ENCODE measurements at regions not wholly inside any gene's neighbourhood (a gene's known extent, or its start where the extent isn't known, plus 50 kb on each side); places are given as distances from the start of the nearest gene placed in this dataset.

GRCh38 chr1:59022199-59022598 is 238.4 kb upstream of the JUN start:
- H3K27ac ChIP-seq (ENCODE audit: low read depth, low read length), result no peak overlapping the region
- H3K4me1 ChIP-seq (ENCODE audit: control insufficient read depth, insufficient read depth, low read length), result no peaks in the 10 kb centered on the region
- WGBS (ENCODE audit: insufficient coverage), result 82% methylated on average over 2 of the region's 3 CpGs
- no peaks in the 10 kb centered on the region for H3K27me3 ChIP-seq (ENCODE audit: control insufficient read depth, insufficient read depth, low read length)
- no peak for DNase-seq (ENCODE audit: low read depth in 4 of 6, low spot score in 6 of 6)
- H3K9me3 ChIP-seq (ENCODE audit: control insufficient read depth, insufficient read depth, low read length), result no peaks in the 10 kb centered on the region
- H3K4me3 ChIP-seq (ENCODE audit: low read depth, low read length), result no peak overlapping the region
- H3K36me3 ChIP-seq (ENCODE audit: control insufficient read depth, insufficient read depth, low read length), result no peaks in the 10 kb centered on the region

GRCh38 chr1:59022799-59023198 is 239.0 kb upstream of the JUN start:
- Histone ChIP-seq H3K36me3 (ENCODE audit: control insufficient read depth, insufficient read depth, low read length) (no peaks in the 10 kb centered on the region), H3K9me3 (ENCODE audit: control insufficient read depth, insufficient read depth, low read length) (no peaks in the 10 kb centered on the region), H3K4me1 (ENCODE audit: control insufficient read depth, insufficient read depth, low read length) (no peaks in the 10 kb centered on the region), H3K4me3 (ENCODE audit: low read depth, low read length) (no peak overlapping the region), H3K27me3 (ENCODE audit: control insufficient read depth, insufficient read depth, low read length) (no peaks in the 10 kb centered on the region), H3K27ac (ENCODE audit: low read depth, low read length) (no peak overlapping the region)
- no peak for DNase-seq (ENCODE audit: low read depth in 4 of 6, low spot score in 6 of 6)
- WGBS (ENCODE audit: insufficient coverage), result 100% methylated on average over 1 of the region's 3 CpGs

- Histone ChIP-seq H3K27ac (ENCODE audit: low read depth, low read length) (no peak overlapping the region), H3K4me3 (ENCODE audit: low read depth, low read length) (no peak overlapping the region), H3K36me3 (ENCODE audit: control insufficient read depth, insufficient read depth, low read length) (no peaks in the 10 kb centered on the region), H3K9me3 (ENCODE audit: control insufficient read depth, insufficient read depth, low read length) (no peaks in the 10 kb centered on the region), H3K4me1 (ENCODE audit: control insufficient read depth, insufficient read depth, low read length) (no peaks in the 10 kb centered on the region), H3K27me3 (ENCODE audit: control insufficient read depth, insufficient read depth, low read length) (no peaks in the 10 kb centered on the region)
- no CpG with 5 or more reads among the region's 2 CpGs for WGBS (ENCODE audit: insufficient coverage)
- no peak for DNase-seq (ENCODE audit: low read depth in 4 of 6, low spot score in 6 of 6)
Observed at GRCh38 chr1:59025201-59025600, 241.4 kb upstream of the JUN start.

GRCh38 chr1:59025898-59026426 is 242.1 kb upstream of the JUN start:
- Histone ChIP-seq H3K27ac (ENCODE audit: low read depth, low read length) (no peak overlapping the region), H3K4me3 (ENCODE audit: low read depth, low read length) (no peak overlapping the region), H3K9me3 (ENCODE audit: control insufficient read depth, insufficient read depth, low read length) (no peaks in the 10 kb centered on the region), H3K36me3 (ENCODE audit: control insufficient read depth, insufficient read depth, low read length) (no peaks in the 10 kb centered on the region), H3K27me3 (ENCODE audit: control insufficient read depth, insufficient read depth, low read length) (no peaks in the 10 kb centered on the region), H3K4me1 (ENCODE audit: control insufficient read depth, insufficient read depth, low read length) (no peaks in the 10 kb centered on the region)
- WGBS (ENCODE audit: insufficient coverage), result no CpG with 5 or more reads among the region's 4 CpGs
- DNase-seq (ENCODE audit: low read depth in 4 of 6, low spot score in 6 of 6), result no peak

GRCh38 chr1:59026472-59026948 is 242.7 kb upstream of the JUN start:
- 100% methylated on average over 2 of the region's 6 CpGs for WGBS (ENCODE audit: insufficient coverage)
- DNase-seq (ENCODE audit: low read depth in 4 of 6, low spot score in 6 of 6), result no peak
- Histone ChIP-seq H3K27me3 (ENCODE audit: control insufficient read depth, insufficient read depth, low read length) (no peaks in the 10 kb centered on the region), H3K9me3 (ENCODE audit: control insufficient read depth, insufficient read depth, low read length) (no peaks in the 10 kb centered on the region), H3K27ac (ENCODE audit: low read depth, low read length) (no peak overlapping the region), H3K4me3 (ENCODE audit: low read depth, low read length) (no peak overlapping the region), H3K36me3 (ENCODE audit: control insufficient read depth, insufficient read depth, low read length) (no peaks in the 10 kb centered on the region), H3K4me1 (ENCODE audit: control insufficient read depth, insufficient read depth, low read length) (no peaks in the 10 kb centered on the region)

- no CpG with 5 or more reads among the region's 2 CpGs for WGBS (ENCODE audit: insufficient coverage)
- H3K36me3 ChIP-seq (ENCODE audit: control insufficient read depth, insufficient read depth, low read length), result no peaks in the 10 kb centered on the region
- no peak for DNase-seq (ENCODE audit: low read depth in 4 of 6, low spot score in 6 of 6)
- no peak overlapping the region for H3K27ac ChIP-seq (ENCODE audit: low read depth, low read length)
- no peak overlapping the region for H3K4me3 ChIP-seq (ENCODE audit: low read depth, low read length)
- no peaks in the 10 kb centered on the region for H3K4me1 ChIP-seq (ENCODE audit: control insufficient read depth, insufficient read depth, low read length)
- no peaks in the 10 kb centered on the region for H3K27me3 ChIP-seq (ENCODE audit: control insufficient read depth, insufficient read depth, low read length)
- no peaks in the 10 kb centered on the region for H3K9me3 ChIP-seq (ENCODE audit: control insufficient read depth, insufficient read depth, low read length)
Observed at GRCh38 chr1:59027177-59027576, 243.3 kb upstream of the JUN start.

GRCh38 chr1:59028048-59028447 is 244.2 kb upstream of the JUN start:
- Histone ChIP-seq H3K4me3 (ENCODE audit: low read depth, low read length) (no peak overlapping the region), H3K27me3 (ENCODE audit: control insufficient read depth, insufficient read depth, low read length) (no peaks in the 10 kb centered on the region), H3K4me1 (ENCODE audit: control insufficient read depth, insufficient read depth, low read length) (no peaks in the 10 kb centered on the region), H3K27ac (ENCODE audit: low read depth, low read length) (no peak overlapping the region), H3K9me3 (ENCODE audit: control insufficient read depth, insufficient read depth, low read length) (no peaks in the 10 kb centered on the region), H3K36me3 (ENCODE audit: control insufficient read depth, insufficient read depth, low read length) (no peaks in the 10 kb centered on the region)
- DNase-seq (ENCODE audit: low read depth in 4 of 6, low spot score in 6 of 6), result no peak
- WGBS (ENCODE audit: insufficient coverage), result 95% methylated on average over 3 of the region's 3 CpGs

- H3K27ac ChIP-seq (ENCODE audit: low read depth, low read length), result no peak overlapping the region
- no peaks in the 10 kb centered on the region for H3K9me3 ChIP-seq (ENCODE audit: control insufficient read depth, insufficient read depth, low read length)
- H3K4me3 ChIP-seq (ENCODE audit: low read depth, low read length), result no peak overlapping the region
- 93% methylated on average over 3 of the region's 5 CpGs for WGBS (ENCODE audit: insufficient coverage)
- no peaks in the 10 kb centered on the region for H3K36me3 ChIP-seq (ENCODE audit: control insufficient read depth, insufficient read depth, low read length)
- no peaks in the 10 kb centered on the region for H3K27me3 ChIP-seq (ENCODE audit: control insufficient read depth, insufficient read depth, low read length)
- no peaks in the 10 kb centered on the region for H3K4me1 ChIP-seq (ENCODE audit: control insufficient read depth, insufficient read depth, low read length)
- DNase-seq (ENCODE audit: low read depth in 4 of 6, low spot score in 6 of 6), result peak in 1 of 6 donors; percentile 4
Observed at GRCh38 chr1:59029411-59030167, 245.7 kb upstream of the JUN start.

GRCh38 chr1:59032228-59032627 is 248.4 kb upstream of the JUN start:
- Histone ChIP-seq H3K36me3 (ENCODE audit: control insufficient read depth, insufficient read depth, low read length) (no peaks in the 10 kb centered on the region), H3K9me3 (ENCODE audit: control insufficient read depth, insufficient read depth, low read length) (no peaks in the 10 kb centered on the region), H3K27ac (ENCODE audit: low read depth, low read length) (no peak overlapping the region), H3K27me3 (ENCODE audit: control insufficient read depth, insufficient read depth, low read length) (no peaks in the 10 kb centered on the region), H3K4me1 (ENCODE audit: control insufficient read depth, insufficient read depth, low read length) (no peaks in the 10 kb centered on the region), H3K4me3 (ENCODE audit: low read depth, low read length) (no peak overlapping the region)
- WGBS (ENCODE audit: insufficient coverage), result 81% methylated on average over 2 of the region's 2 CpGs
- DNase-seq (ENCODE audit: low read depth in 4 of 6, low spot score in 6 of 6), result no peak

- Histone ChIP-seq H3K9me3 (ENCODE audit: control insufficient read depth, insufficient read depth, low read length) (no peaks in the 10 kb centered on the region), H3K27me3 (ENCODE audit: control insufficient read depth, insufficient read depth, low read length) (no peaks in the 10 kb centered on the region), H3K36me3 (ENCODE audit: control insufficient read depth, insufficient read depth, low read length) (no peaks in the 10 kb centered on the region), H3K27ac (ENCODE audit: low read depth, low read length) (no peak overlapping the region), H3K4me3 (ENCODE audit: low read depth, low read length) (no peak overlapping the region), H3K4me1 (ENCODE audit: control insufficient read depth, insufficient read depth, low read length) (no peaks in the 10 kb centered on the region)
- DNase-seq (ENCODE audit: low read depth in 4 of 6, low spot score in 6 of 6), result no peak
- WGBS (ENCODE audit: insufficient coverage), result 100% methylated on average over 2 of the region's 4 CpGs
Observed at GRCh38 chr1:59033761-59034160, 249.9 kb upstream of the JUN start.
